Left kidney (tissue), 1 donor: ENCODE measurements at regions not wholly inside any gene's neighbourhood (a gene's known extent, or its start where the extent isn't known, plus 50 kb on each side); places are given as distances from the start of the nearest gene placed in this dataset.
A peak's percentile ranks its signal among the peaks of the same experiment; 100 is the strongest.
"Not testable (repeated sequence)": the region's sequence is repeated elsewhere in the genome, so short reads cannot be mapped to it uniquely, and the experiment has no call there.

ENCODE experiments used
- DNase-seq: peaks from one replicate; pipeline ENCODE4 v3.0.0-alpha.2; 2013

- no peak for DNase-seq
Measured at GRCh38 chr16:65268331-65268730, 146.5 kb upstream of the CDH11 start.

GRCh38 chr16:65263896-65264295 lies 142.0 kb upstream of the CDH11 start:
- no peak for DNase-seq

GRCh38 chr16:65260746-65261145 lies 138.9 kb upstream of the CDH11 start:
- no peak for DNase-seq

GRCh38 chr16:65254144-65254543 lies 132.3 kb upstream of the CDH11 start:
- DNase-seq = no peak

GRCh38 chr16:65249768-65250167 lies 127.9 kb upstream of the CDH11 start:
- DNase-seq = peak; percentile 7

GRCh38 chr16:65244787-65245186 lies 122.9 kb upstream of the CDH11 start:
- DNase-seq = no peak

DNA sequence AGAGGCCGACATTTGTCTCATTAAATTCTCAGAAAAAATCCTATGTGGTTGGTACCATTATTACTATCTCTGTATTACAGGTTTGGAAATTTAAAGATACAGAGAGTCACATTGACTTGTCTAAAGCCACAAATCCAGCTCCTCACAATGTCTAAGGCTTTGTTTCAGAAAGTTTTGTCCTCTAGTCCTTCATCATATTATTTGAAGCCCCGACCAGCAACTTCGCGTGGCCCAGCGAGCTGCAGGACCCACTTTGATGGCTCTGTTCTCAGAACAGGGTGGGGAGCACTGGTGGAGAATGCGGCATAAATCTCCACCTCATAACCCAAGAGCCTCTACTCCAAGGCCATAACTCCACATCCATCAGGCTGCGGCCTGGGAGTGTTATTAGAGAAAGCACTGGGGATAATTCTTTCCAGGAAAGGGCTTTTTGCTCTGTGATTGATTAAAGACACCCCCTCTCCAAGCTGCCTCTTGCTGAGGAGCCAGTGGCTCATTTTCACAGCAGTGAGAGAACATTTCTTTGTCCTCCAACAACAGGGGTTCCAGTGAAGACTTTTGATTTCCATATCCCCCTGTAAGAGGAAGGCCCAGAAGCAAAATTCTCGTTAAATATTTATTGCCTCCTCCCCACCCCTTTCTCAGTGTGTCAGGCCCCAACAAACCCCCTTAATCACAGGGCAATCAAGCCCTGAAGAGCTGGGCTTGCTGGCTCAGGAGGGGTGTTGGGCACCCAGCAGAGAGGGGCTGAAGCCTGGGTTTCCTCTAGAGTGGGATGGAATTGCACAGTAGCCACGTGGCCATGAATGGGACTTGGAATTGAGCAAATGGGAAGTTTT lies 113.7 kb upstream of the CDH11 start:
- no peak for DNase-seq

DNA sequence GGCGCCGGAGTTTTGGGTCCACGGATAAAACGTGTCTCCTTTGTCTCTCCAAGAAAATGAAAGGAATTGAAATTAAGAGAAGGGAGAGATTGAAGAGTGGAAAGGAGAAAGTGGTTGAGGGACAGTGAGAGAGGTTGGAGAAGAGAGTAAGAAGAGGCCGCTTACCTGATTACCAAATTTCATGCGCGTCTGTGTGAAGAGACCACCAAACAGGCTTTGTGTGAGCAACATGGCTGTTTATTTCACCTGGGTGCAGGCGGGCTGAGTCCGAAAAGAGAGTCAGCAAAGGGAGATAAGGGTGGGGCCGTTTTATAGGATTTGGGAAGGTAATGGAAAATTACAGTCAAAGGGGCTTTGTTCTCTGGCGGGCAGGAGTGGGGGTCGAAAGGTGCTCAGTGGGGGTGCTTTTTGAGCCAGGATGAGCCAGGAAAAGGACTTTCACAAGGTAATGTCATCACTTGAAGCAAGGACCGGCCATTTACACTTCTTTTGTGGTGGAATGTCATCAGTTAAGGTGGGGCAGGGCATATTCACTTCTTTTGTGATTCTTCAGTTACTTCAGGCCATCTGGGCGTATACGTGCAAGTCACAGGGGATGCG lies 113.0 kb upstream of the CDH11 start:
- DNase-seq = not testable (repeated sequence)

GRCh38 chr16:65229191-65229662 lies 107.4 kb upstream of the CDH11 start:
- no peak for DNase-seq

DNA sequence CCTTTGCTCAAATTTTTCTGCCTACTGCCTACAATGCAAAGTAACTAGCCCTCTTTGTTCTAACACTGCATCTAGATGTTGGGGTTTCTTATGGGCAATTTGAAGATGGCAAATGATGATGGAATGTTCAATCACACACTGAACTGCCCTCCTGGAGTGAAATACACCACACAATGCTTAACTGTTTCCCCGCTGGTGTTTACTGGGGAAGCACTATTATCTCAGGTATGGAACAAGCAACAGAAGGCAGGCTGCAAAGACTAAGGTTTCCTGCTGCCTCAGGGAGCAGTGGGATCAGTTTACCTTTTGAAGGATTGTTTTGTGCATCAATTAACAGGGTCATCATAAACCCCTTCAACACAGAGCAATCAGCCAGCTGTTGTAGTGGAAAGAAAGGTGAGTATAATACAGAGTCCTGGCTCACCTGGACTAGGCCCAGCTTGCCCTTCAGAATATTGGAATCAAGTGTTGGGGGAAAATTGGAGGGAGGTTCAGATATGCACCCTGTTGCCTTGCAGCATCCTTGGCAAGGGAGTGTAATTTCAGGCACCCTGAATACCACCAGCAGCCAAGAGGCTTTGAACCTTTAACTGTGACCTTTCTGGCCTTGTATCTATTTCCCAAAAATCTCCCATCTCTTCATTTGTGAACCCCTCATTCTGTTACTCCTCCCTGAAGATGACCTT lies 105.4 kb upstream of the CDH11 start:
- no peak for DNase-seq

DNA sequence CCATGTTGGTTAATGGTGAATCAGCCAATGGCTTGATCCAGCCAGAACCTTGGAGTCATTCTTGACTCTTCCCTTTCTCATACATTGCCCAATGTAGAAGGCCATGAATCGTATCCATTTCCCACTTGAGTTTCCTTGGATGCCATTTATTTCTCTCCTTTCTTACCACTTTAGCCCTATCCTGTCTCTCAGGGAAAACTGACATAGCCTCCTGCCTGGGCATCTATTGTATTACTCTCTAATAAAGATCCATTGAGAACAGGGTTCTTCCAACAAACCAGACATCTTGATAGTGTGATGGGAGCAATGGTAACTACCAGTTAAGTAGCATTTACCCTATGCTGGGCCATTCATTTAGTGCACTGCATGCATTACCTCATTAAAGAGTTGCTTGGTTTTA lies 104.2 kb upstream of the CDH11 start:
- no peak for DNase-seq

GRCh38 chr16:65225488-65225887 lies 103.6 kb upstream of the CDH11 start:
- no peak for DNase-seq

GRCh38 chr16:65224994-65225393 lies 103.1 kb upstream of the CDH11 start:
- DNase-seq = no peak

- no peak for DNase-seq
Measured at GRCh38 chr16:65224471-65224870, 102.6 kb upstream of the CDH11 start.

DNA sequence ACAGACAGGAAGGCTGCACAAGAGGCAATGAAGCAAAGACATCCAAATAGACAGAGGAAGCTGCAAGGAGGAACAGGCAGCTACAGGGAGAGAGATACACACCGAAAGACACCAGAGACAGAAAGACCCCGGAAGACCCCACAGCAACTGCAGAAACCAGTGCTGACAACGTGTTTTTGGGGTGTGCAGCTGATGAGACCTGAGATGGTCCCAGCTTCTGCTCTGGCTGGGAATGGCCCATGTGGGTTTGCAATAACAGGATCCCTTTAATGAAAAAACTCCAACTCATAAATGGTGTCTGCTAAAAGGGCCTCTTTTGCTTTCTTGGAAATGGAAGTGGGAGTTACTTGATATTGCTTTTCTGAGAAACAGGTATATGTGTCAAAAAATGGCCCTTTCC lies 101.5 kb upstream of the CDH11 start:
- no peak for DNase-seq

- DNase-seq = no peak
Measured at GRCh38 chr16:65222536-65222935, 100.7 kb upstream of the CDH11 start.

DNA sequence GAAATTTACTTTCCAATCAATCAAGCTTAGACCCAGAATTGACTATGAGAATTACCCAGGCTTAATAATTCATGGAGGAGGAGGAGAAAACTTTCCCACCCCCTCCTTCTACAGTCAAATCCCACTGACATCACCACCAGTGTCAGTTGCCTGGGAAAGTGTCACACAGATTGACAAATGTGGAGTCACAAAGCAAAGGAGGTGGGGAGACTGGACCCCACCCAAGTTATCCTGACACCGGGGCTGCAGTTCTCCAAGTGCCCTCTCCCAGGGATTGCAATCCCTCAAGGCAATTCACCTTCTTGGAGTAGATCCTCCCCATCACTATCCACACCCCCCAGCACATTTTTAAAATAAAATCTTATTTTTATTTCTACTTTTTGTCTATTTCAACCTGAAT lies 100.2 kb upstream of the CDH11 start:
- DNase-seq = no peak

DNA sequence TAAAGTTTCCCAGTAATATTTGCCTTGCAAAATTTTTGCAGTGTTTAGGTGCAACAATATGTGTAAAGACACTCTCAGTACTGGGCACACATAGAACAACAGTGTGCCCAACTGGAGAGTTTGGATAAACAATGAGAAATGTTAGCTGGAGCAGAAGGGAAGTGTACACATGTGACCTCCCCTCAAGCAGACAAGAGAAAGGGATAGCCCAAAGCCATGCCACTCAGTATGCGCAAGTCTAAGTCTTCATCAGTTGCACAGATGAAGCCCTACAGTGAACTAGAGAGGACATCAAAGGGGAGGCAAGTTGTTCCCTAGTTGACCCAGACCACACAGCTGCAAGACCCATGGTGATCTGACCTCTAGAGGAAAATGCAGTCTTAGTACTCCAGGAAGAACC lies 97.9 kb upstream of the CDH11 start:
- DNase-seq = no peak

- DNase-seq = no peak
Measured at GRCh38 chr16:65218348-65218747, 96.5 kb upstream of the CDH11 start.

DNA sequence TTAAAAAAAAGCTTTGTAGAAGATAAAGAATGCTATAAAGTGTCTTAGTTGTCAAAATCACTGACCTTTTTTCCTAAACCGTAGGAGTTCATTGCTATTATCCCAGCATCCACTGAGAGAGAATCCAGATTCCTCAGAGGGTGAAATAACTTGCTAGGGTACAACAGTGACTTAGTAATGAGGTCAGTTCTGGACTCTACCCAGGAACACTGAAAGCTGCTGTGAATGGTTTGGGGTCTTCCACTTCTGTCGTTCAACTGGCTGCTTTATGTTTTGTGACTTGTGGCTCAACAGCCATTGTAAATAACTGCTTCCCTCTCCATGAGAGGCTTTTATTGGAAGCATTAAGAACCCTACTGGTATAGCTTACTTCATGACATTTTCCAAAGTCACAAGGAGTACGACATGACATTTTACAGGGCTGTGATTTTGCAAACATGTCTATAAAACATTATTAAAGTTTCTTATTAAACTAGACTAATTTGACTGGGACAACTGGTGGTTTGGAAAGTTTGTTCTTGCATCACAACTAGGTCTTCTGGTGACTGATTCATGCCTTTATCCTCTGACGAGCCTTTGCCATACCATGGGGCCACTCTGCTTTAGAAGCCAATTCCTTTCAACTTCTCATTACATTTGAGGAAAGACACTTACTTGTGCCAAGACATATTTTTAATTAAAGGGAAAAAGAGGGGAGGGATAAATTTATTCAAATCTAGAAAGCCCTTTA lies 92.2 kb upstream of the CDH11 start:
- no peak for DNase-seq

GRCh38 chr16:65212791-65213190 lies 90.9 kb upstream of the CDH11 start:
- DNase-seq = no peak

GRCh38 chr16:65212240-65212639 lies 90.4 kb upstream of the CDH11 start:
- DNase-seq = no peak

- DNase-seq = no peak
Measured at GRCh38 chr16:65202461-65202860, 80.6 kb upstream of the CDH11 start.
